ENCODE measurements at regions not wholly inside any gene's neighbourhood (a gene's known extent, or its start where the extent isn't known, plus 50 kb on each side); places are given as distances from the start of the nearest gene placed in this dataset.

DNA sequence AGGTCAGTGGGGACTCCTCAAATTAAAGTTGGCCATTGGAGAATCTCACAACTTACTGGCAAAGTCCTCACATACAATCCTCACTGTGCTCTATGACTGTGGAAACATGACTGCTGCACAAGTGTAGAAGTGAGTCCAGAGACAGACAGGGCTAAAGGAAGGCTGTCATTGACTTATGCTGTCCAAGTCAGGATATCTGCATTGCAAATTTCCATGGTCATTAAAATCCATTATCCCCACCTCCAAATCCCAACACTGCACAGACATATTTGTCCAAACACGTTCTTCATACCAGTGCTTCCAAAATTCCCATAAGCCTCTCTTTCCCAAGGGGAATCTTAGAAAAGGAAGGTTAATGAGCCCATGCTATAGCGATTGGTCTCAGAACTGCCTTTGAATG, 396.8 kb upstream of the ANKRD30A start:
- no peak for DNase-seq (ENCODE audit: low read depth, low spot score)
- in situ Hi-C loops (cut with HindIII; ENCODE audit: low pct_unique_long_range_greater_than_20kb, low sequenced_read_pairs) = no loop called here

DNA sequence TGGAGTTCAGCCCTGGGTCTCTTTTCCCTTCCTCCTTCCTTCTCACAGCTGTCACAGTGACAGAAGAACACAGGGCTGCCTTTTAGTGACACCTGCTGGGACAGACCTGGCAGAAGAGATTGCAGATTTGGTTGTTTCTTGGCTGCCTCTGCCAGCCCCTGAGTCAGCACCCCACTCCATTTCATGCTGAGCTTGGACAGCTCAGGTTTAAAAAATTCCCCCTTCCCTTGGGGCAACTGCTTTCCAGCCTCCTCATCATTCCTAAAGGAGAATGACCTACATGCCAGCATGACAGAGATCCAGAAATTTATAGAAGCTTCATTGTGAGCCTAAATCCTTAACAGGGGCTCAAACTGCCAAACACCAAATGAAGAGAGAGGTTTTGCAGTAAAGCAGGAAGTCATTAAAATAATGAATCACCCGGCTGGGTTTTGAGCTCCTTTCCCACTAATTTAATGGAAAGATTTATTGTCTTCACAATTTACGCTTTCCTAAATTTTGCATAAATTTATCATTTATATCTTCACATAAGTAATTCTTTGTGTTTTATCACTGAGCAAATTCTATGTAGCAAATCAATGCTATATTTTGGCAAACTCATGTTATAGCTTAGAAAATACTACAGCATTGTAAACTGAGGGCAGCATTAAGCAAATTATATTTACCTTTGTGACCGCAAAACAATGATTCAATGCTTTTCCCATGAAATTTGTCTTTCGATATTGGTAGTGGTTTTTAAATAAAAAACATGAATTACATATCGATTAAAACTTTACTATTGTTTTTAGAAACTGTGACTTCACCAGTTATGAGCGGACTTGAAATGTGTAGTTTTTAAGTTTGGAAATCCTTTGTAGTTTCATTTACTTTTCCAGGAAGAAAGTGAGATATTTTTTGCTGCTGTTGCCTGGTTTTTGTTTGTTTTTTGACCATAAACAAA, 399.5 kb upstream of the ANKRD30A start:
- in situ Hi-C loops (cut with HindIII; ENCODE audit: low pct_unique_long_range_greater_than_20kb, low sequenced_read_pairs) = no loop called here

DNA sequence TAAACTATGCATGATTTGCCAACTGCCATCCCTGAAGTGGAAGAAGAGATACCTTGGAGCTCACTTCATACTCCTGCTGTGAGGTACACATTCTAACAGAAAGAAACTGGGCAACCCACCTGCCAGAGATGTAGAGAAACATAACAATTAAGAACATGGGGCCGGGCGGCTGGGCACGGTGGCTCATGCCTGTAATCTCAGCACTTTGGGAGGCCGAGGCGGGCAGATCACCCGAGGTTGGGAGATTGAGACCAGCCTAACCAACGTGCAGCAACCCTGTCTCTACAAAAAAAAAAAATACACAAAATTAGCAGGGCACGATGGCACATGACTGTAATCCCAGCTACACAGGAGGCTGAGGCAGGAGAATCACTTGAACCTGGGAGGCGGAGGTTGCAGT, 402.6 kb upstream of the ANKRD30A start:
- in situ Hi-C loops (cut with HindIII; ENCODE audit: low pct_unique_long_range_greater_than_20kb, low sequenced_read_pairs) = no loop called here
- DNase-seq (ENCODE audit: low read depth, low spot score) = no peak

More for the DNA sequence above, 399.5 kb upstream of the ANKRD30A start:
- peak; percentile 85 for DNase-seq (ENCODE audit: low read depth, low spot score)

DNA sequence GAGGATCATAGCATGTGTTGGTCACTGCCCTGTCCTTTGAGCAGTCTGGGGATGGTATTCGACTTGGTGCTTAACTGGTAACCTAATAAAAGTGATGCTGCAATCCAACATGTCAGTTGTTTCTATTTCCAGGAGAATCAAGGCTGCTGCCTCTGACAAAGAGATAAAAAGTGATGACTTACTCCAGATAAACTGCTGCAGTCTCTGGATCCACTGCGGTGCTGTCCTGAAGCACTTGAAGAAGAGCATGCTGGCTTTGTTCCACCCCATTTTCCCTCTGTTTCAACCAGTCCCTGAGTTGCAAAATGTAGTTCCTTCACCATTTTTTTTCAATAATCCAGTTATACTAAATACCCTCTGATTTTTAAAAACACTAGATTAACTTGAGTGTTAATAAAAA, 403.5 kb upstream of the ANKRD30A start:
- DNase-seq (ENCODE audit: low read depth, low spot score) = no peak
- in situ Hi-C loops (cut with HindIII; ENCODE audit: low pct_unique_long_range_greater_than_20kb, low sequenced_read_pairs) = no loop called here

DNA sequence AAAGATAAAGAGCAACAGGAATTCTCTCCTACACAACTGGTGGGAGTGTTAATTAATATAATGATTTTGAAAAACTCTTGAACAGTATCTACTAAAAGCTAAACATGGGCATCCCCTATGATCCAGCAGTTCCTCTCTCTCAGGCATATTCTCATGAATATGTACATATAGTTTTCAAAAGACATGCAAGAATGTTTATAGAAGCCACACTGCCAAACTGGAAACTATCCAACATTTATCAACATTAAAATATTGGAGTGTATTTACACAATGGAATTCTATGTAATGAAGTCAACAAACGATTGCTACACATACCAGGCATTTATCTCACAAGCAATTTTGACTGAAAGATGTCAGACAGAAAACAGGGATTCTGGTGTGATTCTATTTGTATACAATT, 404.5 kb upstream of the ANKRD30A start:
- in situ Hi-C loops (cut with HindIII; ENCODE audit: low pct_unique_long_range_greater_than_20kb, low sequenced_read_pairs) = no loop called here
- no peak for DNase-seq (ENCODE audit: low read depth, low spot score)

DNA sequence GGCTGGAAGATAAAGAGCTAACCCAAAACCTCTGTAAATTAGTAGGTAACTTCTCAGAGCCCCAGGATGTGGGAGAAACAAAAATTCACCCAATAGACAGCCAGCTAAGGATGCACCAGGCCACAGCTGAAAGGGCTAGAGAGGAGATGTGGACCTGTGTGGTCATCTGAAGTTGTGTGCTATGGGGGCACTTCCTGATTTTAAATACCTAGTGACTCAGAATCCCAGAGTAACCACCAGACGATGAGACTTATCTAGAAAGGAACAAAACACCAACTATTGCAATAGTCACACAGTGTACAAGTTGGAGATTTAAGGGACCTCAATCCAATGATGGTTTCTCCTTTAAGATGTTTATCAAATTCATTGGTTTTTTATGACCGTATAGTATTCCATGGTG, 408.3 kb upstream of the ANKRD30A start:
- in situ Hi-C loops (cut with HindIII; ENCODE audit: low pct_unique_long_range_greater_than_20kb, low sequenced_read_pairs) = no loop called here
- no peak for DNase-seq (ENCODE audit: low read depth, low spot score)

DNA sequence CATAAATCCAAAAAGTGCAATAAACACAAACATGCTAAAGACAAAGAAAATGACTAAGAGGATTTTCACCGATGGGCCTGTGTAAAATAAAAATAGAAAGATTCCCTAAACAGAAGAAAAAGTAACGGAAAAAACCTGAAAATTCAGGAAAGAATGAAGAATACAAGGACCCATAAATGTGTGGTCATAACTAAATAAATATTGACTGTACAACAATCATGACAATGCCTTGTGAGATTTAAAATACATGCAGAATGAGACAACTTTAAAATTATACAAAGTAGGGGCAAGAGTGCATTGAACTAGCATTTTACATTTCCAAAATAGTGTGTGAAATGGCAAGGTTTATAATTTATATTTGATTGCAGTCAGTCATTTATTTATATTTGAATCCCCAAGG, 409.1 kb upstream of the ANKRD30A start:
- no peak for DNase-seq (ENCODE audit: low read depth, low spot score)
- in situ Hi-C loops (cut with HindIII; ENCODE audit: low pct_unique_long_range_greater_than_20kb, low sequenced_read_pairs) = no loop called here

DNA sequence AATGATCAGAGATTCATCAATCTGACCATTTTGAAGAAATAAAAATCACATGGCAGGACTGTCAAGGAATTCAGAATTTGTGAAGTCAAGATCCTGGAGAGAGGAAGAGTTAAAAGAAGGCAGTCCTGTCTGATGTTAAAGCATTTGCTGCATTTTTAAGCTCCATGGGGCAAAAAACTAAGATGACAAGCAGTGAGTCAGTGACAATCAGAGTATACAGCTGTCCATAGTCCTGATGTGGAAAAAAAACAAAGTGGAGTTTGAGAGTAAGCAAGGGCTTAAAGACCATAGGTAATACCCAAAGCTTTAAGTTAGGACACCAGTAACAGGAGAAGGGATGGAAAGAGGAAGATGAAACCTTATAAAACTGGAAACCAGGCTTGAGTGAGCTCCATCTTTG, 412.7 kb upstream of the ANKRD30A start:
- in situ Hi-C loops (cut with HindIII; ENCODE audit: low pct_unique_long_range_greater_than_20kb, low sequenced_read_pairs) = no loop called here
- DNase-seq (ENCODE audit: low read depth, low spot score) = no peak

DNA sequence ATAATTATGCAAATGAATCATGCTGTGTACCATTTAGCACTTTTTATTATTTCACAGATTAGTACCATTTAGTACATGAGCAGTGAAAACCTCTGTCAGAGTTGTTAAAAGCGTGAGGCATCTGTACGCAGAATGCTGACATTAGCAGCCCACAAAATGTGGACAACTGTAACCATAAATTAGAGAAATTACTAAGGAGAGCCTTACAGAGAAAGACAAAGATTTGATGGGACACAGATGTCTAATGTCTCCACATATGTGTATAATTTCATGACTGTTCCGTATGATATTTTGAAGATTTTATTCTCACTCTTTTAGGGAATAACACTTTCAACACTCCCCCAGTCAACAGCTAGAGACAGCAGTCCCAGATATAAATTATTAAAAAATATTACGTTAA, 414.0 kb upstream of the ANKRD30A start:
- in situ Hi-C loops (cut with HindIII; ENCODE audit: low pct_unique_long_range_greater_than_20kb, low sequenced_read_pairs) = no loop called here
- DNase-seq (ENCODE audit: low read depth, low spot score) = no peak

DNA sequence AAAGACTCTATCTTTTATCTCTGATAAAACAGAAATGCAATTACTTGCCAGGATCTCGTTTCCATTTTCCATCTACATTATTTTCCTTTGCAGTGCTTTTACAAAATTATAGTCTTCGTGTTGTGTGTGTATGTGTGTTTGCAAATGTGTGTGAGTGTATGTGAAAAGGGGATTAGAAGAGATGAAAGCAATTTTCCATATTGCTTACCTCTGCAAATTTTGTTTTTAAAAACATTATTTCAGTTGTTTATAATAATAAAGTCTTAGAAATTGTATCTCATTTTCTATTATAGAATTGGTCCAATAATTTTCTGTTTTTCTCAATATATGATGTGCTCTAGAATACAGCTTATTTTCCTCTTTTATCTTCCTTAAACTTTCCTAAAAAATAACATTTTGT, 421.3 kb upstream of the ANKRD30A start:
- DNase-seq (ENCODE audit: low read depth, low spot score) = no peak
- in situ Hi-C loops (cut with HindIII; ENCODE audit: low pct_unique_long_range_greater_than_20kb, low sequenced_read_pairs) = no loop called here

DNA sequence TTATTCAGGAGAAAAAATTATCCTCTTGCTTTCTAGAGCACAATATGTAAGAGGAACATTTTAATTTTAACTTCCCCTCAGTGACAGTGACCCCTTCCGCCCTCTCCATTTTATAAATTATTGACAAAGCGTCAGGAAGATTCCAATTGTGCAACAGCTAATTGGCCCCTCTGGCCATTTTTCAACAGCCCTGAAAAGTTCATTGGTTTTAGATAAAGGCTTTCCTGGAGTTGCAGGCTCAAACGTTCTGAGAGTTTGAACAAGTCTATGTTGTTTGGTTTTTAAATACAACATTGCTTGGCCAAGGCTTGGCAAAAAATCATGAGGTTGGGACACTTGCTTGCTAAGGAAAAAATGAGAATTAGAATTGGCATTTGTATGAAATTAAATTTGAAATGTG, 422.2 kb upstream of the ANKRD30A start:
- DNase-seq (ENCODE audit: low read depth, low spot score) = no peak
- in situ Hi-C loops (cut with HindIII; ENCODE audit: low pct_unique_long_range_greater_than_20kb, low sequenced_read_pairs) = no loop called here

DNA sequence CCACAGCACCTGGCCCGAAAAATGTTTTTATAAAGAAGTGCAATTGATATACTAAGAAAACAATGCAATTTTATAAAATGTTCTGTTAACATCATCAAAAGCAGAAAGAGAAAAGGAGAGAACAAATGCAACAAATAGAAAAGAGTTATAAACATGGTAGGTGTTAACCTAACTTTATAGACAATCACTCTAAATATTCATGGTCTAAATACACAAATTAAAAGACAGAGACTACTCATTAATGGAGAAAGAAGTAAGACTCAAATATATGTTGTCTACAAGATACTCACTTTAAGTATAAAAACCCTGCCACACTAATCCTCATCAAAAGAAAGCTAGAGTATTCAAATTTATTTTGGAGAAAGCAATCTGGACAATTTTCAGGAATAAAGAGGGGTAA, 425.3 kb upstream of the ANKRD30A start:
- in situ Hi-C loops (cut with HindIII; ENCODE audit: low pct_unique_long_range_greater_than_20kb, low sequenced_read_pairs) = no loop called here
- no peak for DNase-seq (ENCODE audit: low read depth, low spot score)

DNA sequence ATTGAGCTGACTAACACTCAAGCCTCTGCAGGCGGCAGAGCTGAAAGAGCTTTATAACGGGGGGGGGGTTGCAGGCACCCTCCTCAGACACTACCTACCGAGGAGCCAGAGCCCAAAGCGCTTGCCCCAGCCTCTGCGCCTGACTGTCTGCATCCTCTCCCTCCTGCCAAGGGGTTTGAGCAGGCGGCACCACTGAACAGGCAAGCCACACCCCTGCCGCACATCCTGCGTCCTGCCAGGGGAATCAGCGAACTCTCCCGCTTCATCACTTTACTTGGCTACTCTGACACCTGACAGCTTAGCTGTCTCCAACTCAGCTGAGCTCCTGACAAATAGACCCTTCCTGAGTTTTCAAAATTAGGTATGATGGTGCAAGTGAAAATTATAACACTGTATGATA, 432.6 kb upstream of the ANKRD30A start:
- in situ Hi-C loops (cut with HindIII; ENCODE audit: low pct_unique_long_range_greater_than_20kb, low sequenced_read_pairs) = no loop called here
- DNase-seq (ENCODE audit: low read depth, low spot score) = no peak

DNA sequence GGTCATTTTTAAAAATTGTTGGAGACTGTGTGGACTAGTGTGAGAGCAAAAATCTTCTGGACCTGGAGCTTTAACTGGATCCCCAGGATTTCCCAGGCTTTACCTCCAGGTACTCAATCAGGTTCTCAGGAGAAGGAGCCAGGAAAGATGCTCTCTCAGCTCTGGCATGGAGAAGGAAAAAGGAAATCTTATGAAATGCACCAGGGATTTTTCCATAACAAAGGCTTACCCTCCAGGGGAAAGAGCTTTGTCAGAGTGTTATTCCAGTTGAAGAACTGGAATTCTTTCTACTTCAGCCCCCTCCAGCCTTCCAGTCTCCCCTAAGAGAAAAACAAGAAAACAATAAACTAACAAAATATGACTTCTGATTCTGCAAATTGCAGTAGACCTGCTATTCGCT, 436.7 kb upstream of the ANKRD30A start:
- DNase-seq (ENCODE audit: low read depth, low spot score) = no peak
- in situ Hi-C loops (cut with HindIII; ENCODE audit: low pct_unique_long_range_greater_than_20kb, low sequenced_read_pairs) = no loop called here

DNA sequence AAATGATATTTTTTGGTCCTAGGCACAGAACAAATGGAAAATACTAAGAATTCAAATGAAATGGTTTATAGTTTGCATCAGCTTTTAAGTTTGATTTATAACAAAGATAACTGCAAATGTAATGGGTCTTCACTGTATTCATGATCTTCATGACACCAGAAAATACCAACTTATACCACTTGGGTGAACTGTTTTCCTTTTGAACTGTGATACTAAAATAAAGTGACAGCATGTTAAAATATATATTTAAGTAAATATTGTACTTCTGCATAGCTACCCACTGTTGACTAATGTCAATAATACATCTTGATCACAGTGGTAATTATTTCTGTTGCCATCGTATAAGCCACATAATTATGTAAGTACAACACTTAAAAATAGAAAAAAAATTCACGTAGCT, 442.0 kb upstream of the ANKRD30A start:
- in situ Hi-C loops (cut with HindIII; ENCODE audit: low pct_unique_long_range_greater_than_20kb, low sequenced_read_pairs) = no loop called here
- DNase-seq (ENCODE audit: low read depth, low spot score) = no peak

DNA sequence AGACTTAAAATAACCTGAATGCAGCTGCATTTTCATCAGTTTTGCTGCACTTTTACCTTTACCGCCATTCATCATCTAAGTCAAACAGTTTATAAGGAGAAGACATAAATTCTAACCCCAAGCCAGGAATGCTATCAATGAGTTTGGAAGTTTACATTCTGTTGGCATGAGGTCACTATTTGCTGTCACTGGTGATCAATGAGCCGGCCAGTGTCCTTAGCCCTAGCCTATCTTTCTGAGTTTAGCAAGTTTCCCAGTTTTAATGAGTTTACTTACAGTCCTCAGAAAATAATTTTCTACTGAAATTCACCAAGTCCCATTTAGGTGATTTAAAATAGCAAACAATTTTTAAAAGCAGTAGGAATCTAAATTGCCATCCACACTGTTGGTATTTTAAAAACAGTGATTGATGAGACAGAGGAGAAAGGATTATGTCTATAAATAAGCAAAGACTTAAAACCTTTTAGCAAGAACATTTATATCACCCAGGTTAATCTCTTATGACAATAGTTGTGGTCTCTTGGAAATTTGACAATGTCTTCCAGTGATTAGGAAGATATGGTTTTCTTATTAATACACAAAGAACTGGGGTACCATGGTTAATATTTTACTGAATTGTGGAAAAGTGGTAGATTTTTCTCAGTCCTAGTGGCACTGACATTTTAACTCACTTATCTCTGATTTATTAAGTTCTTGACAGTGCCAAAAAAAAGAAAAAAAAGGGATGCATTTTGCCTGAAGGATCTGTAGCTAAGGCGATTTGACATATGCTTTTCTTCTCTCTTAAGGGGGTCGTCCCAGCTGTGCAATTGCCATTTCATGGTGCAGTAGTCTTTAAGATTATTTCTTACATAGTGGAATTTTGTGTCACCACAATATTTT, 443.4 kb upstream of the ANKRD30A start:
- in situ Hi-C loops (cut with HindIII; ENCODE audit: low pct_unique_long_range_greater_than_20kb, low sequenced_read_pairs) = no loop called here
- DNase-seq (ENCODE audit: low read depth, low spot score) = no peak

DNA sequence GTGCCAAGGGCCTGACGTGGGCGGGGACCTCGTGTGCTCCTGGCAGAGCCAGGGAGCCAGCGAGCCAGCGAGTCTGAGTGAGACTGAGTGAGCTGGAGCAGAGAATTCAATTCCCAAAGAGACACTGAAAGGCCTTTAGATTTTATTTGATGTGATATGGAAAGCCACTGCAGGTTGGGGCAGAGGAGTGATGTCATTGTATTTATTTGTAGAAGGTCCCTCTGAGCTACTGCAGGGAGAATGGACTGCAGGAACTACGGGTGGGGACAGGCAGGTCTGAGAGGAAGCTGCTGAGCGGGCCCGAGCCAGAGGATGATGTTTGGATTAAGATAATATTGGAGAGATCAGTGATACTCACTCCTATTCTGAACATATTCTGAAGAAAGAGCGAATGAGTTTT, 445.8 kb upstream of the ANKRD30A start:
- DNase-seq (ENCODE audit: low read depth, low spot score) = no peak
- in situ Hi-C loops (cut with HindIII; ENCODE audit: low pct_unique_long_range_greater_than_20kb, low sequenced_read_pairs) = no loop called here

DNA sequence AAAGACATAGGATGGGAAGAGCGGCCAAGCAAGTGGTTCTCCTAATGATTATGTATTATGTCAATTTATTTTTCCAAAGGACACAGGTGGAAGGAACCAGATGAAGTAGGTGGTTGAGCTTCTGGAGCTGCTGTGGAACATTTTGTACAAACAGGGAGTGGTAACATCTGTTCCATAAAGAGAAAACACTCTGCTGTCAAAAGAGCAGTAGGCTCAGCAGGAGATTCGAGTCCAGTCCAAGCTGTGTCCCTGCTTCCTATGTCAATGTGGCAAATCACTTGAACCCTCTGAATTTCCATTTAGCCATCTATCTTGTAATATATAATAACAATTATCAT, 448.0 kb upstream of the ANKRD30A start:
- in situ Hi-C loops (cut with HindIII; ENCODE audit: low pct_unique_long_range_greater_than_20kb, low sequenced_read_pairs) = no loop called here
- DNase-seq (ENCODE audit: low read depth, low spot score) = no peak
